ENCODE measurements at regions not wholly inside any gene's neighbourhood (a gene's known extent, or its start where the extent isn't known, plus 50 kb on each side); places are given as distances from the start of the nearest gene placed in this dataset.

- TF ChIP-seq CTCF (conservative IDR thresholded peaks at IDR 0.05; ENCODE audit: low read depth, low read length) = no peak
- TF ChIP-seq RFX5 (IDR thresholded peaks at IDR 0.05; ENCODE audit: low read depth, low read length) = no peak
- no peak for TF ChIP-seq POLR2A (IDR thresholded peaks at IDR 0.05; ENCODE audit: low read depth, low read length)
- no peak for TF ChIP-seq CHD1 (IDR thresholded peaks at IDR 0.05; ENCODE audit: low read depth, low read length)
- TF ChIP-seq RAD21 (IDR thresholded peaks at IDR 0.05; ENCODE audit: low read length) = no peak
- TF ChIP-seq MAZ (IDR thresholded peaks at IDR 0.05; ENCODE audit: borderline replicate concordance, low read depth, low read length) = no peak
- no peak for TF ChIP-seq MAFK (IDR thresholded peaks at IDR 0.05; ENCODE audit: low read depth, low read length)
Observed at GRCh38 chr7:51980313-51980712, 663.7 kb upstream of the COBL start.
